ENCODE measurements at regions not wholly inside any gene's neighbourhood (a gene's known extent, or its start where the extent isn't known, plus 50 kb on each side); places are given as distances from the start of the nearest gene placed in this dataset.

DNA sequence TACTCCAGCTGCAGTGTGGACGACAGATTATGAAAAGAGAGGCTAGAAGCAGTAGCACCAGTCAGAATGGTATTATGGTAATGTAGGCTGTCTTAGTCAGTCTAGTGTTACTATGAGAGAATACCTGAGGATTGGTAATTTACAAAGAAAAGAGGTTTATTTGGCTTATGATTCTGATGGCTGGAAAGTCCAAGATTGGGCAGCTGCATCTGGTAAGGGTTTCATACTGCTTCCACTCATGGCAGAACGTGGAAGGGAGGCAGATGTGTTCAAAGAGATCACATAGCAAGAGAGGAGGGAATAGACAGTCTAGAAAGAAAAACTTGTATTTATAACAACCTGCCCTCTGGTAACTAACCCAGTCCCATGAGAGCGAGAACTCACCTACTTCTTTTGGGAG lies 77.3 kb upstream of the NAV2 start:
- H3K27ac ChIP-seq: no peak overlapping the region
- no peak overlapping the region for H3K4me3 ChIP-seq
- H3K4me1 ChIP-seq: peaks cover 0 to 24% of the 10 kb centered on the region in 2 donors
- TF ChIP-seq, protein P1, sequence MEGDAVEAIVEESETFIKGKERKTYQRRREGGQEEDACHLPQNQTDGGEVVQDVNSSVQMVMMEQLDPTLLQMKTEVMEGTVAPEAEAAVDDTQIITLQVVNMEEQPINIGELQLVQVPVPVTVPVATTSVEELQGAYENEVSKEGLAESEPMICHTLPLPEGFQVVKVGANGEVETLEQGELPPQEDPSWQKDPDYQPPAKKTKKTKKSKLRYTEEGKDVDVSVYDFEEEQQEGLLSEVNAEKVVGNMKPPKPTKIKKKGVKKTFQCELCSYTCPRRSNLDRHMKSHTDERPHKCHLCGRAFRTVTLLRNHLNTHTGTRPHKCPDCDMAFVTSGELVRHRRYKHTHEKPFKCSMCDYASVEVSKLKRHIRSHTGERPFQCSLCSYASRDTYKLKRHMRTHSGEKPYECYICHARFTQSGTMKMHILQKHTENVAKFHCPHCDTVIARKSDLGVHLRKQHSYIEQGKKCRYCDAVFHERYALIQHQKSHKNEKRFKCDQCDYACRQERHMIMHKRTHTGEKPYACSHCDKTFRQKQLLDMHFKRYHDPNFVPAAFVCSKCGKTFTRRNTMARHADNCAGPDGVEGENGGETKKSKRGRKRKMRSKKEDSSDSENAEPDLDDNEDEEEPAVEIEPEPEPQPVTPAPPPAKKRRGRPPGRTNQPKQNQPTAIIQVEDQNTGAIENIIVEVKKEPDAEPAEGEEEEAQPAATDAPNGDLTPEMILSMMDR (IDR thresholded peaks at IDR 0.05): no peak
- H3K36me3 ChIP-seq: no peaks in the 10 kb centered on the region
- H3K9me3 ChIP-seq: peaks cover 0 to 7% of the 10 kb centered on the region in 2 donors
- no peaks in the 10 kb centered on the region for H3K27me3 ChIP-seq
- no peak for DNase-seq (ENCODE audit: low spot score)

DNA sequence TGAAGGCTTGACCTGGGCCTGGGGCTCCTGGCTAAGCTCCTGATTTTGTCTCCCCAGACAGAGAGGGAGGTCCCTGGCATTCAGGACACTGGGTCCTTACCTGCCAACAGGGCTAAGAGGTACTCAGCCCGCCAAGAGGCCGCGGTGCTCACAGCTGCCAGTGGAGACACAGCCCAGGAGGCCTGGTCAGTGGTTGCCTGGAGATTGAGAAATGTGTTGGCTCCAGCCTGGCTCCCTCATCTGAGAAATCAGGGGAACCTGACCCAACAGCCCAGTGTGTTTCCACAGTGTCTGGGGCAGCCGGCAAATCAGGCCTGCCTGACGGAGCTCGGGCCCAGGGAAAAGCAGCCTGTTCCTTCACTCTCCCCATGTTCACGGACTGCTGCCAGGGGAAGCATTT lies 79.4 kb upstream of the NAV2 start:
- H3K27me3 ChIP-seq: no peaks in the 10 kb centered on the region
- H3K27ac ChIP-seq: peak overlapping the region in 1 of 2 donors; percentile 45
- no peaks in the 10 kb centered on the region for H3K36me3 ChIP-seq
- no peak overlapping the region for H3K4me3 ChIP-seq
- TF ChIP-seq, protein P1 (IDR thresholded peaks at IDR 0.05): no peak
- H3K4me1 ChIP-seq: peaks cover 0 to 35% of the 10 kb centered on the region in 2 donors
- peak; percentile 88 for DNase-seq (ENCODE audit: low spot score)
- H3K9me3 ChIP-seq: peaks cover 0 to 7% of the 10 kb centered on the region in 2 donors

DNA sequence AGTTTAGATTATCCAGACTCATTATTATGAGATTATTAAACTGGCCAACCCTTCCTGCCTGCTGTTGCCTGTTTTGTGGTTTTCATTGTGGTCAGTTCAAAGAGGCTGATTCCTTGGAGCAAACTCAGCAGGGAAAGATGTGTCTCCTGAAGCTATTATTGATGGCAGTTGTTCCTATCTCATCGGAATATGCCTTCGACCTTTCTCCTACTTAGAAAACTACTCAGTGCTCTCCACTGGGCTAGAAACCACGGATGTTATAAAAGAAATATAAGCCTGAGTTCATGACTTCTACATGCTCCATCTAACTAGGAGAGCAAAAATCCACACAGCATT lies 80.2 kb upstream of the NAV2 start:
- peak overlapping the region in 1 of 2 donors; percentile 45 for H3K27ac ChIP-seq
- no peaks in the 10 kb centered on the region for H3K27me3 ChIP-seq
- TF ChIP-seq, protein P1 (IDR thresholded peaks at IDR 0.05): no peak
- no peak for DNase-seq (ENCODE audit: low spot score)
- no peak overlapping the region for H3K4me3 ChIP-seq
- peaks cover 0 to 43% of the 10 kb centered on the region in 2 donors for H3K4me1 ChIP-seq
- H3K36me3 ChIP-seq: no peaks in the 10 kb centered on the region
- H3K9me3 ChIP-seq: peaks cover 0 to 7% of the 10 kb centered on the region in 2 donors

DNA sequence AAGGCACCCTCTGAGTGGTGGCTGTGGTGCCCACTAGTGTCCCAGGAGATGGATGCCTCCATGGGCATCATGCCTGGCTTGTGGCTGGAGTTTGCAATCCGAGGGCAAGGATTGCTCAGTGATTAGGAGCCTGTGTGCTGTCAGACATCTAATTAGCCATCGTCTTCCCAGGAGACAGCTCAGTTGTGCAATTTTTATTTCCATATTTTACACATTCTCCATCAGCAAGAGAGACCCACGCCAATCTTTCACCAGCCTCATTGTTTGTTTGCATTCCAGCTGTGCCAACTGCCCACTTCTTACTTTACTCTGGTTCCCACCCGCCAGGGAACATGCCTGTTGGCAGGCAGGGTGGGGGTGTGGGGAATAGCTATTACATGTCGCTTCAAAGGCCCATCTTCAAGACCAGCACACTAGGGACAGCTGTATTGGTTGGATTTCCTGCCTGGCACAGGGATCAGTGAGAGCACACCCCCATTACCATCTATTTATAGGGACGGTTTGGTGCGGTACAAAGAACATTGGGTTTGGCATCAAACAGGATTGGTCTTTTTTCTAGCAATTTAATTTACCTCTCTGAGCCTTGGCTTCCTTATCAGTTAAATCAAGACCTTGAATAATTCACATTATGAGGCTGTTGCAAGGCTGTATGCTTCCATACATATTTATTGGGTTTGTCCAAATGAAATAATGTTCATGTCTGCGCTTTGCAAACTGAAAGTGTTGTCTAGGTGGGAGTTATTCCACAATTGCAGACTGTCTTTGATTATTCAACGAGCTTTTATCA lies 80.7 kb upstream of the NAV2 start:
- no peaks in the 10 kb centered on the region for H3K27me3 ChIP-seq
- H3K4me3 ChIP-seq: no peak overlapping the region
- H3K27ac ChIP-seq: peak overlapping the region in 1 of 2 donors; percentile 45
- DNase-seq (ENCODE audit: low spot score): no peak
- peaks cover 0 to 48% of the 10 kb centered on the region in 2 donors for H3K4me1 ChIP-seq
- H3K36me3 ChIP-seq: no peaks in the 10 kb centered on the region
- TF ChIP-seq, protein P1 (IDR thresholded peaks at IDR 0.05): no peak
- H3K9me3 ChIP-seq: peaks cover 0 to 7% of the 10 kb centered on the region in 2 donors

DNA sequence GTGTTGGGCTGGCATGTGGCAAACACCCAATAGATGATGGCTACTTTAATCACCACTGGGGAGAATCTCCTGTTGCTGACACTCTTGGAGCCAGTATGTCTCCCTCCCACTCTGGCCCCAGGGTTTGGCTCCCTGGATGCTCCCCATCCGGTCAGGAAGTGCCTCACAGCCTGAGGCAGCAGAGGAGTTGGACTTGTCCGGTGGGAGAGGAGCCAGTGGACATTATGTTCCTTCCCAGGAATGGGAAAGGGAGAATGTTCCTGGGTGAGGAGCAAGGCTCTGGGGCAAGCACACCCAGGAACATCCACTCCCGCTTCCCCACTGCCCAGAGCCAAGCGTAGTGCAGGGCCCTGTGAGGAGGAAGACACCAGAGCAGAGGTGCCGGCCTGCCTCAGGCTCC lies 84.6 kb upstream of the NAV2 start:
- Histone ChIP-seq H3K4me1 (peaks cover 0 to 41% of the 10 kb centered on the region in 2 donors), H3K27ac (peak overlapping the region; percentile 66 to 73), H3K27me3 (no peaks in the 10 kb centered on the region)

More for the DNA sequence above, 84.6 kb upstream of the NAV2 start:
- H3K9me3 ChIP-seq: no peaks in the 10 kb centered on the region
- no peak overlapping the region for H3K4me3 ChIP-seq
- H3K36me3 ChIP-seq: no peaks in the 10 kb centered on the region
- TF ChIP-seq, protein P1 (IDR thresholded peaks at IDR 0.05): peak in 1 of 2 donors; percentile 15
- peak; percentile 92 for DNase-seq (ENCODE audit: low spot score)

Data from right atrium auricular region (tissue), 2 donors.